ENCODE measurements at regions not wholly inside any gene's neighbourhood (a gene's known extent, or its start where the extent isn't known, plus 50 kb on each side); places are given as distances from the start of the nearest gene placed in this dataset.

DNA sequence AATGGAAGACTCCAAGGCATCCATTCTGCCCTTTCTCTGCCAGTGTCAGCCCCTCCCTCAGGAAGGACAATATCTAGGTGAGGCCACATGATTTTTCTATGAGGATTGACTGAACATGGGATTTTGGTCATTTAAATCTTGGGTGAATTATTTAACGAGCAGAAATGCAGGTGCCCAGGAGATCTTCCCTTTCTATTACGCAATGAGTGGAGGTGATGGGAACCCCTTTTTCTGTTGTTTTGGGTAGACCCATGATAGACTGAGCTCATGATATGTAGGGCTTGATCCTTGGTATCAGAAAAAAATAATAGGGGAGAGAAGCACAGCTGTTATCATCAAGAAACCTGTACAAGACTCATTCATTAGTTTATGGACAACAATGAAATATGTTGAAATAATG lies 112.6 kb upstream of the SPTLC3 start:
- Mint-ChIP-seq H3K27ac (no peak overlapping the region), H3K4me3 (no peak overlapping the region), H3K27me3 (no peaks in the 10 kb centered on the region), H3K9me3 (ENCODE audit: insufficient read depth) (peaks cover 4% of the 10 kb centered on the region), H3K4me1 (no peaks in the 10 kb centered on the region)
- H3K27me3 ChIP-seq (replicated peaks in 1 of 4; ENCODE audit: control extremely low read depth in 1 of 4, control insufficient read depth in 3 of 4, insufficient read depth in 4 of 4, low read length in 3 of 4) = no peaks in the 10 kb centered on the region
- CTCF ChIA-PET = no interaction called here
- intact Hi-C loops (cut with micrococcal nuclease) = no loop called here
- no peaks in the 10 kb centered on the region for H4K20me1 ChIP-seq (ENCODE audit: control insufficient read depth, insufficient read depth, low read length, poor library complexity, severe bottlenecking)
- H3K27ac ChIP-seq (ENCODE audit: low read length in 2 of 2) = no peak overlapping the region
- no peak overlapping the region for H3K4me2 ChIP-seq (replicated peaks; ENCODE audit: low read depth, low read length, poor library complexity, severe bottlenecking)
- H3K36me3 ChIP-seq (replicated peaks in 1 of 2; ENCODE audit: control extremely low read depth in 1 of 2, control insufficient read depth in 1 of 2, extremely low read depth in 1 of 2, insufficient read depth in 2 of 2, low read length in 1 of 2) = no peaks in the 10 kb centered on the region
- H2AFZ ChIP-seq (ENCODE audit: insufficient read depth, low read depth, low read length, poor library complexity, severe bottlenecking) = no peak overlapping the region
- ATAC-seq (ENCODE audit: low read depth) (no peak), DNase-seq (no peak)
- no peaks in the 10 kb centered on the region for H3K4me1 ChIP-seq (ENCODE audit: control insufficient read depth in 2 of 2, insufficient read depth in 2 of 2, low read length in 2 of 2)
- no peaks in the 10 kb centered on the region for H3K9me3 ChIP-seq (ENCODE audit: control extremely low read depth in 1 of 3, control insufficient read depth in 2 of 3, insufficient read depth in 1 of 3, low read length in 2 of 3)
- TF ChIP-seq, protein P1, sequence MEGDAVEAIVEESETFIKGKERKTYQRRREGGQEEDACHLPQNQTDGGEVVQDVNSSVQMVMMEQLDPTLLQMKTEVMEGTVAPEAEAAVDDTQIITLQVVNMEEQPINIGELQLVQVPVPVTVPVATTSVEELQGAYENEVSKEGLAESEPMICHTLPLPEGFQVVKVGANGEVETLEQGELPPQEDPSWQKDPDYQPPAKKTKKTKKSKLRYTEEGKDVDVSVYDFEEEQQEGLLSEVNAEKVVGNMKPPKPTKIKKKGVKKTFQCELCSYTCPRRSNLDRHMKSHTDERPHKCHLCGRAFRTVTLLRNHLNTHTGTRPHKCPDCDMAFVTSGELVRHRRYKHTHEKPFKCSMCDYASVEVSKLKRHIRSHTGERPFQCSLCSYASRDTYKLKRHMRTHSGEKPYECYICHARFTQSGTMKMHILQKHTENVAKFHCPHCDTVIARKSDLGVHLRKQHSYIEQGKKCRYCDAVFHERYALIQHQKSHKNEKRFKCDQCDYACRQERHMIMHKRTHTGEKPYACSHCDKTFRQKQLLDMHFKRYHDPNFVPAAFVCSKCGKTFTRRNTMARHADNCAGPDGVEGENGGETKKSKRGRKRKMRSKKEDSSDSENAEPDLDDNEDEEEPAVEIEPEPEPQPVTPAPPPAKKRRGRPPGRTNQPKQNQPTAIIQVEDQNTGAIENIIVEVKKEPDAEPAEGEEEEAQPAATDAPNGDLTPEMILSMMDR (IDR thresholded peaks at IDR 0.05) = no peak
- TF ChIP-seq EZH2 (IDR thresholded peaks at IDR 0.05; ENCODE audit: borderline replicate concordance, insufficient read depth, low read depth, low read length, poor library complexity, severe bottlenecking) = no peak
- no peaks in the 10 kb centered on the region for H3K79me2 ChIP-seq (ENCODE audit: control insufficient read depth, insufficient read depth, low read length)
- 100% methylated on average over 1 of the region's 2 CpGs for WGBS (ENCODE audit: insufficient coverage)
- H3K4me3 ChIP-seq (ENCODE audit: control extremely low read depth in 1 of 5, extremely low read depth in 1 of 5, insufficient read depth in 1 of 5, low read depth in 2 of 5, low read length in 4 of 5) = no peak overlapping the region
- POLR2A ChIA-PET = no interaction called here
- no peak overlapping the region for H3K9ac ChIP-seq (ENCODE audit: low read length)

DNA sequence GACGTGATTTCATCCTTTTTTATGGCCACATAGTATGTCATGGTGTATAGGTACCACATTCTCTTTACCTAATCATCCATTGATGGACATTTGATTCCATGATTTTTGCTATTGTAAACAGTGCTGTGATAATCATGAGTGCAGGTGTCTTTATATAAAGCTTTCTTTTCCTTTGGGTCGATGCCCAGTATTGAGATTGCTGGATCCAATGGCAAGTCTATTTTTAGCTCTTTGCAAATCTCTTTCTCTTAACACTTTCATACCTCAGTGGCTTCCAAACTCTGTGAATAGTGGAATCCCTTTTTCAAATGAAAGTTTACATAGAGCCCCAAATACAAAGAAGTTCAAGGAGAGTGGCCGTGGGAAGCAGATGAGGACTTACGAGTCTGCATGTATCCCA lies 105.8 kb upstream of the SPTLC3 start:
- H3K27ac Mint-ChIP-seq = no peak overlapping the region
- ChIA-PET CTCF (no interaction called here), POLR2A (no interaction called here)
- H3K9me3 Mint-ChIP-seq (ENCODE audit: insufficient read depth) = no peaks in the 10 kb centered on the region
- no peaks in the 10 kb centered on the region for H3K27me3 Mint-ChIP-seq
- no peaks in the 10 kb centered on the region for H3K4me1 Mint-ChIP-seq
- Histone ChIP-seq H3K9ac (ENCODE audit: low read length) (no peak overlapping the region), H3K27me3 (replicated peaks in 1 of 4; ENCODE audit: control extremely low read depth in 1 of 4, control insufficient read depth in 3 of 4, insufficient read depth in 4 of 4, low read length in 3 of 4) (no peaks in the 10 kb centered on the region), H3K36me3 (replicated peaks in 1 of 2; ENCODE audit: control extremely low read depth in 1 of 2, control insufficient read depth in 1 of 2, extremely low read depth in 1 of 2, insufficient read depth in 2 of 2, low read length in 1 of 2) (no peaks in the 10 kb centered on the region), H3K4me3 (ENCODE audit: control extremely low read depth in 1 of 5, extremely low read depth in 1 of 5, insufficient read depth in 1 of 5, low read depth in 2 of 5, low read length in 4 of 5) (no peak overlapping the region), H3K27ac (ENCODE audit: low read length in 2 of 2) (no peak overlapping the region), H3K9me3 (ENCODE audit: control extremely low read depth in 1 of 3, control insufficient read depth in 2 of 3, insufficient read depth in 1 of 3, low read length in 2 of 3) (peaks cover 0 to 2% (median 0%) of the 10 kb centered on the region in 3 donors), H3K4me1 (ENCODE audit: control insufficient read depth in 2 of 2, insufficient read depth in 2 of 2, low read length in 2 of 2) (no peaks in the 10 kb centered on the region), H3K4me2 (replicated peaks; ENCODE audit: low read depth, low read length, poor library complexity, severe bottlenecking) (no peak overlapping the region), H2AFZ (ENCODE audit: insufficient read depth, low read depth, low read length, poor library complexity, severe bottlenecking) (no peak overlapping the region), H3K79me2 (ENCODE audit: control insufficient read depth, insufficient read depth, low read length) (no peaks in the 10 kb centered on the region), H4K20me1 (ENCODE audit: control insufficient read depth, insufficient read depth, low read length, poor library complexity, severe bottlenecking) (no peaks in the 10 kb centered on the region)
- ATAC-seq (ENCODE audit: low read depth) = no peak
- WGBS (ENCODE audit: insufficient coverage) = 86% methylated on average over 2 of the region's 4 CpGs
- intact Hi-C loops (cut with micrococcal nuclease) = no loop called here
- no peak for DNase-seq
- H3K4me3 Mint-ChIP-seq = no peak overlapping the region
- no peak for TF ChIP-seq EZH2 (IDR thresholded peaks at IDR 0.05; ENCODE audit: borderline replicate concordance, insufficient read depth, low read depth, low read length, poor library complexity, severe bottlenecking)
- TF ChIP-seq, protein P1 (IDR thresholded peaks at IDR 0.05) = no peak

All from B cell (primary cell).